Stimulated activated CD4-positive, alpha-beta T cell treated with anti-CD3 and anti-CD28 coated beads, Interleukin-1b, Interleukin-23, amount 100 ng/mL, for 4 hours (primary cell): ENCODE measurements at regions not wholly inside any gene's neighbourhood (a gene's known extent, or its start where the extent isn't known, plus 50 kb on each side); places are given as distances from the start of the nearest gene placed in this dataset.

Experiments used
- DNase-seq, 2 donors: peaks; one replicate each; pipeline ENCODE4 v3.0.0-alpha.2; 2020; ENCODE audit warnings: low read depth in 2 of 2

DNA sequence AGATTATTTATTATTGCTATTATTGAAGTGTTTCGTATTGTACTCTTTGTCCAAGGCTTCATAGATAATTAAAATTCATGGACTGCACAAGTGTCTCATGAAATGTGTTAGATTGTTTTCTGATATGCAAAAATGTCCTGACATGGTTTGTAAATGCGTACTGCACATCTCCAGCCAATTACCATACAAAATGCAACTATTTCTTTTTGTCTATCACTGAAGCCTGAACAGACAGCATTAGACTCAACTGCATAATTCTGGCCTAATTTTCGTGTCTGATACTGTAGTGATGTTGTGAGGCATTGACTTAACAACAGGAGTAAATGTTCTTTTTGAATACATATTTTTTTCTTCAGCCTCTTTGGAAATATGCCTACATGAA is 498.2 kb upstream of the CD180 start:
- DNase-seq, result no peak

DNA sequence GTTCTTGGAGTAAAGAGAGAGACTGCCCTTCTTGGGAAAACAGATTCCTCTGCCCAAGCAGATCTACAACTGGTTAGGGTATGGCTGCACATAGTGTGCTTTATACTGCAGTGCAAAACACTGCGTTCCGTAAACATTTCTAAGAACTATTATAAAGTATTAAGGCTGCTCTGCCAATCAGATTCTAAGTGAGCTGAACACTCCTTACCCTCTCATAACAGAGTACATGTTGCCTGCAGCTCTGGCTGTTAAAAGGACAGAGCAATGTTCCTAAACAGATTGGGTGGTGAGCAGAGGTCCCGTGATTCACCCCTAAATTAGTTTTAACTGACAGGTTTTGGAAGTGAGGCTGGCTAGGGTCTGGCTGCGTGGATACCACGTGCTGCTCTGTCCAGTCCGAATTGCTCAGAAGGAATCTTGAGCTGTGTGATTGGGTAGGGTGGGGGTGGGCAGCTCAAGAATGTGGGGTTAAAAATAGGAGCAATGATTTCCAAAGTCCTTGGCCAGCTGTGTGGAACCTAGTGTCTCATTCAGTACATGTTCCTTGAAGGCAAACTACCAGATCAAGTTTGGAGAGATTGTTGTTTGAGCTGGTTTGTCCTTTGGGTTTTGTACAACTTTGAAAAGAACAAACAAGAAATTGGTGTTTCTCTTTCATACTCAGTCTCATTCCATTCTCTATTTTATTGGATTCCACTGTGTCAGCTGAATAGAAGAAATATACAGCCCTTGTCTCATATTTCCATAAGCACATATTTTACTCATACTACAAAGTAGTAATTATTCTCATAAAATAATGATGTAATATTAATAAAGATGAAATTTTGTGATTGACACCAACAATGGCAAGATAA is 497.6 kb upstream of the CD180 start:
- DNase-seq, result no peak

DNA sequence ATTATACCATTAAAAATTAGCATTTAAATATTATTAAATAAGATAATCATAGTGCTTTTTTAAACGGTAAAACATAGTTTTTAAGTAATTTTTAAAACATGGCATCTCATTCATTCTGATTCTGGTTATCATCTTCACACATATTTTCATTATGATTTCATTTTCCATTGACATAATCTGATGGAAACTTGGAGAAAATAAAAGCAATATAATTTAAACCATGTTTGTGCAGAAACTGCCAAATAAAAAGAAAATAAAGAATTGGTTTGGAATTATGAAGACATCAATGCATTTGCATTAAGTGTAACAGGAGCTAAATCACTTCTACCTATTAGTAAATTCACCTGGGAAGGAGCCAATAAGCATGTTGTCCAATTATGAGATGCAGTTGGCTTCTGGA is 490.1 kb upstream of the CD180 start:
- DNase-seq, result no peak

DNA sequence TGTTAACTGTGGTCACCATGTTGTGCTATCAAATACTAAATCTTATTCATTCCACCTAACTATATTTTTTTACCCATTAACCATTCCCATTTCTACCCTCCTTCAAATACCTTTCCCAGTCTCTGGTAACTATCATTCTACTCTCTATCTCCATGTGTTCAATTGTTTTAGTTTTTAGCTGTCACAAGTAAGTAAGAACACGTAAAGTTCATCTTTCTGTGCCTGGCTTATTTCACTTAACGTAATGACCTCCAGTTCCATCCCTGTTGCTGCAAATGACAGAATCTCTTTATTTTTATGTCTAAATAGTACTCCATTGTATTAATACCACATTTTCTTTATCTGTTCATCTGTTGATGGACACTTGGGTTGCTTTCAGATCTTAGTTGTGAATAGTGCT is 485.1 kb upstream of the CD180 start:
- no peak for DNase-seq

DNA sequence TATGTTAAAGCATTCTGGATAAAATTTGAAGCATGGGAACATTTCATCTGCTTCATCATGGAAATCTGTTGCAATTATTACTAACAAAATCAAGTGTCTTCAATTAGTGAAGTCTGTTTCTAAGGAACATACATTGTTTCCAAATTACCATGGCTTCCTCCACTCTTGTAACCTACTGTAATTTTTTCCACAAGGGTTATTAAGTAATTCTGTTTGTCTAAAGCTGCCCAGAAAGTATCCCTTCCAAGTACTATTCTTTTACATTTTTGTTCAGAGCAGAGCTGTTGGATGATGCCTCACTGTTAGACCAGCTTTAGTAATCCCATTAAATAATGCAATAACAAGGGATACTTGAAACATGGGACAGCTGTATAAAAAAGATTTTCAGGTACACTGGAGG is 483.5 kb upstream of the CD180 start:
- DNase-seq, result no peak

DNA sequence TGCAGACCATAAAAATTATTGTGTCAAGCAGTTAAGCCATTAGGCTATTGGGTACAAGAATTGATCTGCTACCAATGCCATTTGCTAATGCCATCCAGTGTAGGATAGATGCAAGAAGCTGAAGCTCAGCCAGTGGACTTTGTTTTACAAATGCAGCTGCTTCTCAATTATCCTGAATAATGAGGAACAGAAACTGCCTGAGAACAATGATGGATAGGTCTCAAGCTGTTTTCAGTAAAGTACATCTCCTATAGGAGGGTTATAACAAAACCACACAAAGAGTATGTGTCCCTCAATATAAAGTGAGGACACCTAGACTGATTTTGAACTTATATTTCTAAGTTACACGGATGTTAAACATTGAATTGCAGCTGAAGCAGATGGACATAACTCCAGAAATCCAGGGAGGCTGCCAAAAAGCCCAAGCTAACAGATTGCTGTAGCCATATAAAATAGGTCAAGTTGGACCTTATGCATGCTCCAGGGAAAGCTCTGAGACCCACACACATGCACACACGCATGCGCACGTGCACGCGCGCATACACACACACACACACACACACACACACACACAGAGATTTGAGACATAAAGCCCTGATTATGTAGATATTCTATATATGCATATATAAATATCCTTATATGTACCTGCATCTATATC is 482.7 kb upstream of the CD180 start:
- no peak for DNase-seq

DNA sequence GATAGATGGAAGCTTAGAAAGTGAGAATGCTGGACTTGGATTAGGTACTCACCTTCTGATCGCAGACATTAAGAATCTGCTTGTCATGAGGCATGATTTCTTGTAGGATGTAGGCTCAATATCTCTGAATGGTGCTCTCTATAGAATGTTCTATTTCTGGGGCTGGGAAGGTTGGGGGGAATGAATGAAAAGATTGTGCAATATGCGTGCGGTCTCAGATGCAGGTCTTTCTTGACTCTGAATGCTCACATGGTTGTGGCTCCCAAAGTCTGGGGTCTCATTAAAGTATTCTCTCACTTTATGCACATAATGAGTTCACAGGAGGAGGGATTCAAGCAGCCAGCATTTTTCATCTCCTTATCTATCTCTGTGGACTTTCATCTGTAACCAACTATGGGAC is 482.0 kb upstream of the CD180 start:
- no peak for DNase-seq

DNA sequence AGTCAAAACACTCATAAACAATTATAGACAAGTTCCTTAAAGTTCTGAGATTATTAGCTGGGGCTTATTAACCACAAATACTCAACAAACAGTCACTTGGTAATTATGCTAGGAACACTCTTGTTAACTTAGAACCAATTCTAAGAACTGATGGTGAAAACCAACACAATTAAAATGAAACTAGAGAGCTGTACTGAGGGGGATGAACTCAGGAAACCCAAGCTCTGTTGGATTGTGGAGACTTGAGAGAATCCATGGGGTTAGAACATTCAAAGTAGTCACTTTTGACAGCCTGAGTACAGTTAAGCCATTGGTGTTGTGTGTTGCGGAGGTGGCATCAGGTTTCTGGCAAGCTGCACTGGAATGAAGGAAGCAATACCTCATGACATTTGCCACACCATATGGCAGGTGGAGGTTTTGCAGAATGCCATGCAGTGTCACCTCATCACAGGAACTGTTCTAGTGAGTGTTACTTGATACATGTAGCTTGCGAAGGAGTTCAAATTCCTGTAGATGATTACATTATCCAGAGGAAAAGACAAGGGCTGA is 480.9 kb upstream of the CD180 start:
- no peak for DNase-seq

DNA sequence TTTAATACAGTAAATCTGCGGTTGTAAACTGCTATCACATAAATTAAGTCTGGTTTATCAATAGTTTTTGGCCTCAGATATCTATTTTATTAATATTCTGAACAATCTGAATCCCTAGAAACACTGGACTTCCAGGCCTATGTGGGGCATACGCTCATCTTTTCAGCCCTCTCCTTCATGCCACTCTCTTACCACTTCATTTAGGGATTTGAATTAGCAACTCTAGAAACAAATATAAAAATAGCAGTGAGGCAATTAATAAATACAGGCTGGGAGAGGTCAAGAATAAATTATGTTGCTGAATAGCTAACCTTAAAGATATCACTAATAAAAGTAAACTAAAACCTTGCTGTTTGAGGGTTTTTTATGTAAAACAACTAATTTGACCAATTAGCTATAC is 480.3 kb upstream of the CD180 start:
- no peak for DNase-seq

DNA sequence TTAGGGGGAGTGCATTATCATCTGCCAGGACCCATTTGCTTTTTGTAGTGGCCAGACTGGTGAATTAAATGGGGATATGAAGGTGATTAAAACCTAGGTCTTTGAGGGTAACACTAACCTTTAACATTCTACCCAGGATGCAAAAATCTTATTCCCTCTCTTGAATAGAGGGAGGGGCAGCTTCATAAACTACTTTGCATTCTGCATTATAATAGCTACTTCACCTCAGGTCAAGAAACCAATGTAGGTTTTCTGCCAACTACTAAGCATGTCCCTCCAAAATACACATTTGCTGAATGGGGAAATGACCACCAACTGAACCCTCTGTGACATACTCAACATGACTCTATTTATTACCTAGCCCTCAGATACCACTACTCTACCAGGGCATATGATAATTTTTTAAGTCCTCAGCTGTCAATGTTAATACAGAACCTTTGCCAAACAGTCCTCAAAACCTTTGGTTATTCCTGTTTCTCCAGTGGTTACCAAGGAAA is 477.6 kb upstream of the CD180 start:
- no peak for DNase-seq

DNA sequence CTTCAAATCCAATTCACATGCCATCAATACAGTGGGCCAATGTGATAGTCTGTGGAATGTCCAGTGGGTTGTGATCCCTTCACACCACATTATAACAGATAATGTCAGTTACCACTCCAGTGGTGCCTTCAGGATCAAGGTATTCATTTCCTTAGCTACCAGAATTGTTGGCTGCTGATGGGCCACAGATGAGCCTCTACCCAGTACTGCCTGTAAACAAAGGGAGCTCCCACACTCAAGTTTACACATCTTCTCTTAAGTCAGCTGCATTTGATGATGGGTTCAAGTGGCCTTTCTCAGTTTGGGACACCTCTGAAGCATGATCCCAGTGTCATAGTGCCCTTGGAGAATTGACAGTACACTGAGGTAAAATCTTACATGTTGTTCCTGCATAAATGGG is 477.0 kb upstream of the CD180 start:
- DNase-seq, result no peak

DNA sequence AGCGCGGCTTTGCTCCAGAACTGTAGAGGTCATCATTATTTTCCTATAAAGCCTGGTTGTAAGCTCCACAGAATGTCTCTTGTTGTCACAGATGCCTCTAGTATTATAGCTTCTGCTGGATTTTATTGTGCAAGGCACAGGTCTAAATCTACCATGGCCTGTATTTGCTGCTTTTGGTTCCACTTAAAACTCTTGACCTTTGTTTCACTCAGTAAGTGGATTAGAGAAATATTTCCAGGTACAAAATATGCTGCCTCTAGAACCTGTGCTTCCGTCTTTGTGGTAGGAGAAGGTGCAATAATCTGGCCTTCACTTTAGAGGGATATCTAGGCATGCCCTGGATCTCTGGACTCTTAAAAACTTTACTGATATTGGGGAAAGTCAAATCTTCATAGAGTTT is 476.6 kb upstream of the CD180 start:
- no peak for DNase-seq

DNA sequence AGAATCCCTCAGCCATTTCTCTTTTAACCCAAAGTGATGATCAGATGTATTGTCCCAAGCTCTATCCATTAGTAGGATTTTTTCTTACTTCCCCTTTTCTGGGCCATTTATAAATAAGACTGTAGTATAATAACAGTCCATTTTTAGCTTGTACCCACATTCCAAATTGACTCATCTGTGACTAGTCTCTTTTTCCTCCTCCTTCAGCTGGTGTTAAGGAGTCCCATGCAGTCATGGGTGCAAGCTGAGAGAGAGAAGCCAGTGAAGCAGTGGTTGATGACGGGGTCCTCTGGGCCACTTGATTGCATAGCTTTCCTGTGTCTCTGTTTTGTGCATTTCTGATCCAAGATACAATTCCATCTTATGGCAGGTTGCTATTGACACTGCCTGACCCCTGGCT is 476.0 kb upstream of the CD180 start:
- no peak for DNase-seq

DNA sequence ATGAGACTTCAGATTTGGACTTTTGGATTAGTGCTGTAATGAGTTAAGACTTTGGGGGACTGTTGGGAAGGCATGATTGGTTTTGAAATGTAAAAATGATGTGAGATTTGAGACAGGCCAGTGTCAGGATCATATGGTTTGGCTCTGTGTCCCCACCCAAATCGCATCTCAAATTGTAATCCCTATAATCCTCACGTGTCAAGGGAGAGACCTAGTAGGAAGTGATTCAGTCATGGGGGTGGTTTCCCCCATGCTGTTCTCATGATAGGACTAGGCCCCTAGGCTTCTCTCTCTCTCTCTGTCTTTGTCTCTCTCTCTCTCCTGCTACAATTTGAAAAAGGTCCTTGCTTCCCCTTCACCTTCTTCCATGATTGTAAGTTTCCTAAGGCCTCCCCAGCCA is 473.3 kb upstream of the CD180 start:
- DNase-seq, result no peak

DNA sequence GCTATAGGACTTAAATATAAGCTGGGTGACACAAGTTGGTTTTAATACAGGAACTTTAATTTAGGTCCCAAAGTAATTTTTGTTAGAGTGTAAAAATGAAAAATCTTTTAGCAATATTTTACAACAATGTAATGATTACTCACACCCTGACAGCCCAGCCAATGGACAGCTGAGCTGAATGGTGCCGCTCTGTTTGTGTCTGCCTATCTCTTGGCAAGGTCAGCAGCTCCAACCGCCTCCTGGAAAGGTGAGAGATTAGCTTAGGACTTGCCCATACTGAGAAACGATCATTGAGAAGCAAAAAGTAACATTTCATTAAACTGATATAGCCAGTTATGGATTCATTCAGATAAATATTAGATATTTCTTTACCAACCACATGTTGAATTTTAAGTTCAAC is 463.6 kb upstream of the CD180 start:
- no peak for DNase-seq

DNA sequence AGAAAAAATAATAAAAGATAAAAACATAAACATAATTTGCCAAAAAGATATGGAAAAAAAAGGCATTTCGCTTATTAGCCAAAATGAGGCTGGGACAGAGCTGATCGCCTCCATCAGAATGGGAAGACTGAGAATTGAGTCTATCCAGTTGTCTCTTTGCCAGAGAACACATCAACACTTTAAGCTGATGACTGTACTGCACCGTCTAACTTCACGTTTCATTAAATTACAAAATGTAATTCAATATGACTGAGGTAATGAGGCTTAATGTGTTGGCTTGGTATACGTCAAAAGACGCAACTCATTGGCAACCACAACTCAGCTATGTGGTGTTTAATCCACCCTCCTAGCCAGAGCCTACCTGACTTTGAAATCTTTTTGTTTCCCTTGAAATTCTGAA is 462.7 kb upstream of the CD180 start:
- no peak for DNase-seq

DNA sequence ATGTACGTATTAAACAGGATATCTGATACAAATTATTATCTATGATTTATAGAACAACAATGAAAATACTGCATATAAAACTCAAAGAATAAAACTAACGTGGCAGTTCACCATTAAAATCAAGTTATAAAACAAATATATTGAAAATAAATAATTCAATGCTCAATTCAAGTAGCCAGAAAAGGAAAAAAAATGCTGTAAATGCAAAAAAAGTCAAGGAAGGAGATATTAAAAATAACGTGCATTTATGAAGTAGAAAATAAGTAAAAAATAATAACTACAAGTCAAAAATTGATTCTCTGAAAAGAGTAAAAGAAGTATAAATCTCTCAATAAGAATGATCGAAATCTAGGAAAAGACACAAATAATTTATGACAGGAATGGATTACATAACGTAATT is 460.5 kb upstream of the CD180 start:
- DNase-seq, result no peak

DNA sequence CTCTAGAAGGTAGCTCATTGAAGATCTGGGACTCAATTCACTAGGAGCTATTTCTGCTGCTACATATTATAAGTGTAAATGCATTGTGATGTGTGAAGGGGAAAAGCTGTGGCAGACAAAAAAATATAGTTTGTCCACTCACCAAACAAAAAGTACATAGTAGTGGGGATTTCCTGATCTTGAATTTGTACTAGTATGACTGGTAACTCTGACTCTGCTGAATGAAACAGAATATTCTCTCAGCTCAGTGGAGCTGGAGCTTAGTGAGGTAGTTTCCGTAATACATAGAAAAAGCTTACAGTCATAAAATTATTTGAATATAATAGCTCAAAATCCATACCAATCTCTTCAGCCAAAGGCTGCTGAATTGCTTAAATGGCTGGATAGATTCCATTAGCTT is 455.6 kb upstream of the CD180 start:
- DNase-seq, result no peak

DNA sequence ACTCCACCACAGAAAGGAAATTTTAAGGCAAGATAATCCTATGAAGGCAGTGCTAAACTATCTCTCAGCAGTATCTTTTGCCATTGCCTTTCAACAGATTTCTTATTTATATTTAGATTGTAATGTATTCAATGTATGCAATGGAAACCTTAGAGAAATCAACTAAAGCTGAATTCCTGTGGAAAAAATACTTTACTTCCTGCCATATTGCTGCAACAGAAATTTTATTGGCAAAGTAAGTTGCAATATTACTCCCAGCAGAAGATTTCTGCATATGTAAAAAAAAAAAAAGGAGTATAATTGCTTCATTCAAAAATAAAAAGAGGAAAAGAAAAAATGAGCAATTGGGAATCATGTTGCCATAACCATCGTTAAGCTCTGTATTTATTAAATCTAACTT is 454.6 kb upstream of the CD180 start:
- DNase-seq, result no peak

DNA sequence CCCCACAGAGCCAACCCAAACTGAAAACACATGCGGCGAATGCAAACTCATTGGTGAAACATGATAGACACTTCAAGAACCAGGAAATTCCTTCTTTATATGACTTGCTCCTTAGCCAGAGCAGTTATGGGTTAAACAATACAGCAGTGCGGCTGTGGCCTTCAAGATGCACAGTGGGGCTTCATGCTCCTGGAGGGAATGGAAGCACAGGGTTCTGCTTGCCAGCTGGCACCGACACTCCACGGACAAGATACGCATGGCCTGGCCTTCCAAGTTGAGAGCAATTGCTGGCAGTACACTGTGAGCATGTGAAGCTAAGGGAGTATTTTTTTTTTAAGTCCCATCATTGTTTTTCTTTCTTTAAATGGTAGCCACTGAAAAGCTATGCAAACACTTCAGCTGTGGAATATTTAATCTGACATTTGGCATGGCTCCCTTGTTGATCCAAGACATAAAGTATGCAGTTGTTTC is 451.6 kb upstream of the CD180 start:
- DNase-seq, result no peak

DNA sequence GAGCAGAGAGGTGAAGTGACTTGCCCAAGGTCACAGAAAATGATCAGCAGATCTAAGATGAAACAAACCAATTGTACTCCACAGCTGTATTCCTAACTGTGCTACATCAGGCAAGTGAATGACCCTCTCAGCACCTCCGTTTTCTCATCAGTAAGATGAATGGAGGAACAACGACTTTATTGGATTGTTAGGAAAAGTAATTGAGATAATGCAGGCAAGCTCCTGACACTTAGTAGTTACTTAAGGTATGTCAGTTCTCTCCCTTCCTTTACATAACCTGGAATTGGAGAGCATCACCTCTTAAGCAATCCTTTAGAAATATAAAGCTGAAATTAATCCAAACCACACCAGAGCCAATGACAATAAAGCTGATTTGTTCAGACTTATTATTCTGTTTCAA is 451.2 kb upstream of the CD180 start:
- DNase-seq, result no peak

DNA sequence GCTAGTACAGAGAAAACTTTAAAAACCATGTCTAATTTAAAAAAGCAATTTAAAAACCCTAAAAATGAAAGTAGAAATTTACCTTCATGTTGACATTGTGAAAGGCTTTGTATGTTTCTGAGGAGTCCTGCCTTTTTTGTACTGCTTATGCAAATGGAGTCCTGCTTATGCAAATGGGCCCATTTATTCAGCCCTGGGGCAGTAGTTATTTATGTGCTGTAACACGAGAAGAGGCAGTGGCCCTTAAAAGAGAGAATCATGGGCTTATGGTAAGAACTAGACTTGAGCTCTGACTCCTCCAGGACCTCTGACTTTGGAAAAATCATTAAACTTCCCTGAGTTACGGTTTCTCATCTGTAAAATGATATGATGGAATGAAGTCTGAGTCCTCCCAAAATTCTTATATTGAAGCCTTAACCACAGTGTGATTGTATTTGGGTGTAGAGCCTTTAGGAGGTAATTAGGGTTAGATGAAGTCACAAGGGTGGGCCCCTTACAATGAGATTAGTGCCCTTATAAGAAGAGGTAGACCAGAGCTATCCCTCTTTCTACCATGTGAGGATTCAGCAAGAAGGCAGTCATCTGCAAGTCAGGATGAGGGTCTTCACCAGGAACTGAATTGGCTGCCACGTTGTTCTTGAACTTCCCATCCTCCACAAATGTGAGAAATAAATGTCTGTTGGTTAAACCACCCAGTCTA is 447.8 kb upstream of the CD180 start:
- no peak for DNase-seq
